Activated CD4-positive, alpha-beta T cell treated with anti-CD3 and anti-CD28 coated beads, Interleukin-2, amount 10 ng/mL, durations not matched to agents 7 days and 5 days (primary cell): ENCODE measurements at regions not wholly inside any gene's neighbourhood (a gene's known extent, or its start where the extent isn't known, plus 50 kb on each side); places are given as distances from the start of the nearest gene placed in this dataset.

Experiments
- CTCF ChIA-PET: fragments of 350-600 bp; sonication (Branson Sonifier 250); formaldehyde crosslinking; loops from one replicate; lab custom pipeline; 2021; ENCODE audit warnings: antibody characterized with exemption; lab: Charles Lee
- POLR2A ChIA-PET: fragments of 350-600 bp; sonication (Branson Sonifier 250); formaldehyde crosslinking; loops from one replicate; lab custom pipeline; 2021; ENCODE audit warnings: antibody characterized with exemption; lab: Charles Lee
- DNase-seq: peaks from one replicate; pipeline ENCODE4 v3.0.0-alpha.2; 2020
- H3K27ac Mint-ChIP-seq: one replicate; pipeline ENCODE4 v1.8.0; 2021; ENCODE audit warnings: mild to moderate bottlenecking, moderate library complexity, mixed read lengths
- H3K27me3 Mint-ChIP-seq: one replicate; pipeline ENCODE4 v1.8.0; 2021; ENCODE audit warnings: mixed read lengths
- H3K36me3 Mint-ChIP-seq: one replicate; pipeline ENCODE4 v1.8.0; 2021; ENCODE audit warnings: low read depth, mixed read lengths
- H3K4me1 Mint-ChIP-seq: one replicate; pipeline ENCODE4 v1.8.0; 2021; ENCODE audit warnings: mixed read lengths
- H3K4me3 Mint-ChIP-seq: one replicate; pipeline ENCODE4 v1.8.0; 2021; ENCODE audit warnings: mild to moderate bottlenecking, moderate library complexity, mixed read lengths
- H3K9me3 Mint-ChIP-seq: one replicate; pipeline ENCODE4 v1.8.0; 2021; ENCODE audit warnings: mixed read lengths

- H3K4me3 Mint-ChIP-seq: no peak overlapping the region
- CTCF ChIA-PET: no interaction called here
- H3K27me3 Mint-ChIP-seq: no peaks in the 10 kb centered on the region
- no peaks in the 10 kb centered on the region for H3K36me3 Mint-ChIP-seq
- no peak overlapping the region for H3K27ac Mint-ChIP-seq
- POLR2A ChIA-PET: no interaction called here
- DNase-seq: no peak
- H3K9me3 Mint-ChIP-seq: no peaks in the 10 kb centered on the region
- no peaks in the 10 kb centered on the region for H3K4me1 Mint-ChIP-seq
Observed at GRCh38 chr4:35038845-35039244, 1205.5 kb downstream of the ARAP2 start.

GRCh38 chr4:35052546-35052945, 1191.8 kb downstream of the ARAP2 start:
- Mint-ChIP-seq H3K27ac (no peak overlapping the region), H3K9me3 (peaks cover 3% of the 10 kb centered on the region), H3K27me3 (no peaks in the 10 kb centered on the region), H3K4me1 (no peaks in the 10 kb centered on the region), H3K4me3 (no peak overlapping the region), H3K36me3 (no peaks in the 10 kb centered on the region)
- DNase-seq: no peak
- POLR2A ChIA-PET: no interaction called here
- CTCF ChIA-PET: no interaction called here

GRCh38 chr4:35063031-35063570, 1181.2 kb downstream of the ARAP2 start:
- no peak for DNase-seq
- H3K4me1 Mint-ChIP-seq: no peaks in the 10 kb centered on the region
- no peaks in the 10 kb centered on the region for H3K36me3 Mint-ChIP-seq
- H3K27me3 Mint-ChIP-seq: no peaks in the 10 kb centered on the region
- ChIA-PET POLR2A (no interaction called here), CTCF (no interaction called here)
- no peak overlapping the region for H3K27ac Mint-ChIP-seq
- no peaks in the 10 kb centered on the region for H3K9me3 Mint-ChIP-seq
- H3K4me3 Mint-ChIP-seq: no peak overlapping the region

- CTCF ChIA-PET: no interaction called here
- H3K27ac Mint-ChIP-seq: no peak overlapping the region
- POLR2A ChIA-PET: no interaction called here
Observed at GRCh38 chr4:35066406-35066805, 1177.9 kb downstream of the ARAP2 start.

GRCh38 chr4:35080799-35081198, 1163.5 kb downstream of the ARAP2 start:
- Mint-ChIP-seq H3K9me3 (no peaks in the 10 kb centered on the region), H3K27me3 (no peaks in the 10 kb centered on the region), H3K4me1 (no peaks in the 10 kb centered on the region), H3K36me3 (no peaks in the 10 kb centered on the region), H3K4me3 (no peak overlapping the region), H3K27ac (no peak overlapping the region)
- no peak for DNase-seq
- ChIA-PET CTCF (no interaction called here), POLR2A (no interaction called here)

More at GRCh38 chr4:35066406-35066805, 1177.9 kb downstream of the ARAP2 start:
- Mint-ChIP-seq H3K36me3 (no peaks in the 10 kb centered on the region), H3K27me3 (no peaks in the 10 kb centered on the region), H3K4me1 (no peaks in the 10 kb centered on the region), H3K4me3 (no peak overlapping the region), H3K9me3 (no peaks in the 10 kb centered on the region)
- no peak for DNase-seq

- ChIA-PET POLR2A (no interaction called here), CTCF (no interaction called here)
- Mint-ChIP-seq H3K4me1 (no peaks in the 10 kb centered on the region), H3K27me3 (no peaks in the 10 kb centered on the region), H3K36me3 (no peaks in the 10 kb centered on the region), H3K4me3 (no peak overlapping the region), H3K27ac (no peak overlapping the region), H3K9me3 (no peaks in the 10 kb centered on the region)
- no peak for DNase-seq
Observed at GRCh38 chr4:35087218-35087617, 1157.1 kb downstream of the ARAP2 start.

GRCh38 chr4:35100932-35101331, 1143.4 kb downstream of the ARAP2 start:
- no peaks in the 10 kb centered on the region for H3K4me1 Mint-ChIP-seq
- H3K27me3 Mint-ChIP-seq: no peaks in the 10 kb centered on the region
- DNase-seq: no peak
- ChIA-PET POLR2A (no interaction called here), CTCF (no interaction called here)
- H3K4me3 Mint-ChIP-seq: no peak overlapping the region
- H3K9me3 Mint-ChIP-seq: peaks cover 5% of the 10 kb centered on the region
- no peak overlapping the region for H3K27ac Mint-ChIP-seq
- no peaks in the 10 kb centered on the region for H3K36me3 Mint-ChIP-seq

GRCh38 chr4:35102066-35102465, 1142.2 kb downstream of the ARAP2 start:
- H3K27ac Mint-ChIP-seq: no peak overlapping the region
- POLR2A ChIA-PET: no interaction called here
- DNase-seq: no peak
- no peak overlapping the region for H3K4me3 Mint-ChIP-seq
- H3K4me1 Mint-ChIP-seq: no peaks in the 10 kb centered on the region
- CTCF ChIA-PET: no interaction called here
- H3K36me3 Mint-ChIP-seq: no peaks in the 10 kb centered on the region
- H3K9me3 Mint-ChIP-seq: peaks cover 5% of the 10 kb centered on the region
- H3K27me3 Mint-ChIP-seq: no peaks in the 10 kb centered on the region

GRCh38 chr4:35105486-35105885, 1138.8 kb downstream of the ARAP2 start:
- peaks cover 5% of the 10 kb centered on the region for H3K9me3 Mint-ChIP-seq
- H3K36me3 Mint-ChIP-seq: no peaks in the 10 kb centered on the region
- POLR2A ChIA-PET: no interaction called here
- CTCF ChIA-PET: no interaction called here
- no peaks in the 10 kb centered on the region for H3K4me1 Mint-ChIP-seq
- H3K27ac Mint-ChIP-seq: no peak overlapping the region
- no peak for DNase-seq
- no peak overlapping the region for H3K4me3 Mint-ChIP-seq
- no peaks in the 10 kb centered on the region for H3K27me3 Mint-ChIP-seq

- Mint-ChIP-seq H3K9me3 (peaks cover 5% of the 10 kb centered on the region), H3K4me1 (no peaks in the 10 kb centered on the region), H3K27me3 (no peaks in the 10 kb centered on the region), H3K27ac (no peak overlapping the region), H3K36me3 (no peaks in the 10 kb centered on the region), H3K4me3 (no peak overlapping the region)
- ChIA-PET POLR2A (no interaction called here), CTCF (no interaction called here)
- no peak for DNase-seq
Observed at GRCh38 chr4:35106091-35106734, 1138.1 kb downstream of the ARAP2 start.

- Mint-ChIP-seq H3K4me3 (no peak overlapping the region), H3K27ac (no peak overlapping the region), H3K9me3 (no peaks in the 10 kb centered on the region), H3K36me3 (no peaks in the 10 kb centered on the region), H3K27me3 (no peaks in the 10 kb centered on the region), H3K4me1 (no peaks in the 10 kb centered on the region)
- DNase-seq: no peak
- CTCF ChIA-PET: no interaction called here
- POLR2A ChIA-PET: no interaction called here
Observed at GRCh38 chr4:35124106-35124505, 1120.2 kb downstream of the ARAP2 start.

- no peak for DNase-seq
- ChIA-PET POLR2A (no interaction called here), CTCF (no interaction called here)
- H3K36me3 Mint-ChIP-seq: no peaks in the 10 kb centered on the region
- H3K27ac Mint-ChIP-seq: no peak overlapping the region
- no peaks in the 10 kb centered on the region for H3K27me3 Mint-ChIP-seq
- H3K4me3 Mint-ChIP-seq: no peak overlapping the region
- no peaks in the 10 kb centered on the region for H3K9me3 Mint-ChIP-seq
- H3K4me1 Mint-ChIP-seq: no peaks in the 10 kb centered on the region
Observed at GRCh38 chr4:35125995-35126712, 1118.2 kb downstream of the ARAP2 start.

GRCh38 chr4:35138449-35138848, 1105.9 kb downstream of the ARAP2 start:
- POLR2A ChIA-PET: no interaction called here
- H3K27me3 Mint-ChIP-seq: no peaks in the 10 kb centered on the region
- no peaks in the 10 kb centered on the region for H3K36me3 Mint-ChIP-seq

More at GRCh38 chr4:35138449-35138848, 1105.9 kb downstream of the ARAP2 start:
- H3K27ac Mint-ChIP-seq: no peak overlapping the region
- no peak overlapping the region for H3K4me3 Mint-ChIP-seq
- no peaks in the 10 kb centered on the region for H3K4me1 Mint-ChIP-seq
- CTCF ChIA-PET: no interaction called here
- no peak for DNase-seq
- H3K9me3 Mint-ChIP-seq: no peaks in the 10 kb centered on the region
